Endothelial cell of hepatic sinusoid (primary cell): ENCODE measurements at regions not wholly inside any gene's neighbourhood (a gene's known extent, or its start where the extent isn't known, plus 50 kb on each side); places are given as distances from the start of the nearest gene placed in this dataset.

Source experiments
- in situ Hi-C: cut with HindIII; loops from 2 replicates; pipeline ENCODE4 v1.10.0; 2017; ENCODE audit warnings: low sequenced_read_pairs

- in situ Hi-C loops = no loop called here
These were observed 459.2 kb downstream of the ARHGEF28 start for GRCh38 chr5:74085186-74085585.

DNA sequence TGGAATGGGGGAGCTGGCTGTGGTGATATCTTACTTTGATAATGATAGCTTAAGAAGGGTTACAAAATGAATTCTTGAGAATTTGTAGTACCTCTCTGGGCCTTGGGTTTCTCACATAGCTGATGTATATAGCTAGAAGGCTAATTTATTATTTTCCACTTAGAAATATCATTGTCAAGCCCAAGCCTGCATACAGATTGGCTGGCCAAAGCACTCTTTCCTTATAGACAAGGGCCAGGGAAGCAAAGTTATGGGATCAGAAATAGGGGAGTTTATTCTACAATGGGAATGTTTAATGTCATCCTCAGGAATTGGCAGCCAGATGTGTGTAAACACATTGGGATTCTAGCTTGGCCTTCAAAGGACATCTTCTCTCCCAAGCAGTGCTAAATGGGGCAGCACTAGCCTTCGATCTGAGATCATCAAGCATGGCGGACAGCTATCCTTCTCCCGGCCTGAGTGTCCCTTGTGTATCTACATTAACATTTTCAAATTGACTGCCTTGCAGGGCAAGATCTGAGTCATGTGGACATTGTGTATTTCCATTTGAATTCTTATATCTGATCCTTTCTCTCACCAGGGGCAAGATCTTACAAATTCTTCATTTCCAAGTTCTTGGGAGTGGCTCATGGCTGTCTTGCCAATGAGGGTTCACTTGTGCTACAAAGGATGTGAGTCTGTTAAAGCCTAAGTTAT lies 457.2 kb downstream of the ARHGEF28 start:
- in situ Hi-C loops = no loop called here

DNA sequence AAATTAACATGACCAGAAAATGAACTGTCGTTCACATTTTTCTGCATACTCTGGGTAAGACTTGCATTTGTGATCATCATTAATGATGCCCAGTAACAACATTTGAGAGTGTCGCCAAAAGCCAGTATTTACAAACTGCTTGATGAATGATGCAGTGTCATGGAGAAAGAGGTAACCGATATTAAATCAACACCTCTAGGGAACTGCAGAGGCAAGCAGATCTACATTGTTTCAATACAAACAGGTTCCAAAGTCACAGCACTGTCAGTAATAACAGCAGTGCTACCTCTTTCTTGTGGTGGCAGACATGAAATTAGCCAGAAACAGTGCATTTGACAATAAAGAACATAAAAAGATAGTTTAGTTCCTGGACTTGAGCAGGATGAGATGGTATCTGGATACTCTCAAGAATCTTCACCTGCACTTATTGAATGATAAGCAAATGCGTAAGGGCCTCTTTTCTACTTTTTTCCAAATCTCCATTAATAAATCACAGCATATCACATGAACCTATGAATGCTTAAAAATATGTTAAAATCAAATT lies 456.6 kb downstream of the ARHGEF28 start:
- in situ Hi-C loops = no loop called here

DNA sequence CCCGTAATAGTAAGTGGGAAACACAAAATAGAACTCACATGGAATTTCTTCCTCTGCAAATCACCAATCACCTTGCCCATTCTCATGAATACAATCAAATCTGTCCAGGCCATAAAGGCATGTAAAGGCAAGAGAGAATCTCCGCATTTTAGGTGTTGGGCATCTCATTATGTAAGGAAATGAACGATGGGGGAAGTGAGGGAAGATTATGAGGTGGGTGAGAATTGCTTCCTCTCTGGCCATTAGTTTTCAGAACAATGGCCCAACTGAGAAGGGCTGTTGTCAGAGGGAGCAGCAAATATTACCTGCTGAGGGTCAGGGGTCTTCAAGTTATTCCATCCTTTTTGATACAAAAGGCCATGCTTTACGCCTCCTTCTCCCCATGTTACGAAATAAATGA lies 455.1 kb downstream of the ARHGEF28 start:
- in situ Hi-C loops = no loop called here

- in situ Hi-C loops = no loop called here
These were observed 454.1 kb downstream of the ARHGEF28 start for GRCh38 chr5:74079971-74080556.

GRCh38 chr5:74075501-74076484 lies 449.8 kb downstream of the ARHGEF28 start:
- in situ Hi-C loops = no loop called here

- in situ Hi-C loops = no loop called here
These were observed 448.1 kb downstream of the ARHGEF28 start for GRCh38 chr5:74074111-74074510.

DNA sequence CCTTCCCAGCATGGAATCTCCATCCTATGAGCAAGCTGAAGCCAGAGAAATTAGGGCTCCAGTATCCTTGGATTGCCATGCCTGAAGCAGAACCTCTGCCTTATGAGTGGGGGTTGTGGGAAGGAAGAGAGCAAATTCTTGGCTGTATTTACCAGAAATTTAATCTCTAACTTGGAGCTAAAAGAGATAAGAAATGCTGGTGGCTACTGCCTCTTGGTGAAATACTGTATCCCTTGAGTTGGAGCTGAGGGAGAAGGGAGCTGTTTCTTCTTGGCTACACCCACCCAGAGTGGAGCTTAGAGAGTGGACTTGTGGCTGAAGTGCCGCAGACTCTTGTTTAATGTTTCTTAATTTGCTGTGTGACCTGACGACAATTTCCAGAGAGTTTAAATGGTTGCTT lies 447.3 kb downstream of the ARHGEF28 start:
- in situ Hi-C loops = no loop called here

GRCh38 chr5:74072646-74073045 lies 446.6 kb downstream of the ARHGEF28 start:
- in situ Hi-C loops = no loop called here

DNA sequence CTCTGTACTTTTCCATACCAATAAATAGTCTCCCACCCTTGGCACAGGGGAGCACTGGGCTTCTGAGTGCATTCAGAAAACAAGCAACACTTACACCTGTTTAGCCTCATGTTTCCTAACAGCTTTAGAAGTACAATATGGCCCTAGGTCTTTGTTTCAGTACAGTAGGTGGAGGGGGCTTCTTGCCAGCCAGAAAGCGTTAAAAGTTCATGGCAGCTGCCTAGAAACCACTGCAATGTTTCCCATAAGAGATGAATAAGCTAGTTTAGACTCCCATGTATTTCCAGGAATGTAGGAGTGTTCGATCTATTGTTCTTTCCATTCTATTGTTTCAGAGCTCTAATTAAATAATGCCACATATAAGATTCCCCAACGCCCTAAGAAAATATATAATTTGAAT lies 444.8 kb downstream of the ARHGEF28 start:
- in situ Hi-C loops = no loop called here

GRCh38 chr5:74069741-74070140 lies 443.7 kb downstream of the ARHGEF28 start:
- in situ Hi-C loops = no loop called here

DNA sequence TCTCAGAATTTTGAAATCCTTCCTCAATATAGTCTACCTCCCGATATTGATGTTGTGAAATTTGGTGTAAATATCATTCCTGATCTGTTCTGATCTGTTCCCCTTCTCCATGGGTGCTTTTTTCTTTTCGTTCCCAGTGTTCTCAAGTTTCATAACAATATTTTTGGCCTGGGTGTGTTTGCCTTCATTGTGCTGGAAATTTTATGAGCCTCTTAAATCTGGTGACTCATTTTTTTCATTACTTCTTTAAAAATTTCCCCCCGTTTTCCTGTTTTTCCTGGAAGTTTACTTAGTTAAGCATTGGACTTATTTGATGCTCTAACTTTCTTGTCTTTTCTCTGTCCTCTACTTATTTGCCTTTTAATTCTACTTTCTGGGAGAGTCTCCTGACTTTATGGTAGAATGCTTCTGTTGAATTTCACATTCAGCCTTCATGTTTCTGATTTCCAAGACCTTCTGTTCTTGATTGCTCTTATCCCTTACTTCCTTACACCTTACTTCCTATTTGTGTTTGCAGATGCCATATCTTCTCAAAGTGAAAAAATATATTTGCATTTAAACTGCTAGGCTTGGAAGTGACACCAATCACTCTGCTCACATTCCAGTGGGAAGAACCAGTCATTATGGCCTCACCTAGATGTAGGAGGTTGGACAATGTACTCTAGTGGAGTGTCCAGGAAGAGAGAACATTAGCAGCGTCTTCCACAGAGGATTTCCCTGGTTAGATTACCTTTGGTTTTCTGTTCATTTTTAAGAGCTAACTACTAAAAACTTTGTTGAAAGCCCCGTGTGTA lies 441.9 kb downstream of the ARHGEF28 start:
- in situ Hi-C loops = no loop called here

DNA sequence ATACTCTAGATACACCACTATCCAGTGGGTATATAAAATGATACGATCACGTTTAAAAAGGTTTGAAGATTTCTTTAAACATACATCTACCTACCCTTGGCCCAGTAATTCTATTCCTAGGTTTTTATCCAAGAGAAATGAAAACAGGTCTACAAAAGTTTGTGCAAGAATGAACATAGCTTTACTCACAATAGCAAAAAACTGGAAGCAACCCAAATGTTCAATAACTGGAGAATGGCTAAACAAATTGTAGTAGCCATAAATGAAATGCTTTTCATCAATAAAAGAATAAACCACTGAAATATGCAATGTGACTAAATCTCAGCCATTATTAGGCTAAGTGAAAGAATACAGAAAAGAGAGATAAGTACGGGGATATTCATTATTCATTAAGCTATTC lies 438.9 kb downstream of the ARHGEF28 start:
- in situ Hi-C loops = no loop called here

DNA sequence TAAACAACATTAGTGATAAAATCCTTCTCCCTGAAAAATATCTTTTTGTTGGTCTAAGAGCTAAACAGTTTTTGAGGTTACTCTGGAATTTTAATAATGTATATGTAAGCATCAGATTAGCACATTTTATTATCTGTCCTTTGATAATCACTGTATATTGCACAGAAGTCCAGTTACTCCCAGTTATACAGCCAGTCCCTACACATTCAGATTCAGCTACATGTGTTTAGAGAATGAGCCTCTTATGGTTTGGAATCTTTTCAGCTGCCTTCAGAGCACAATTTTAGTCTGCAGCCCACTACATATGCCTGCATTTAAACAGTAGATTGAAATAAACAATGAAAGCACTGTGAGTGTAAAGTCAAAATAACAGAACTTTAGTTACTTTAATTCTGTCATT lies 438.2 kb downstream of the ARHGEF28 start:
- in situ Hi-C loops = no loop called here

GRCh38 chr5:74063821-74064220 lies 437.8 kb downstream of the ARHGEF28 start:
- in situ Hi-C loops = no loop called here

- in situ Hi-C loops = no loop called here
These were observed 437.4 kb downstream of the ARHGEF28 start for GRCh38 chr5:74063346-74063745.

- in situ Hi-C loops = no loop called here
These were observed 435.3 kb downstream of the ARHGEF28 start for GRCh38 chr5:74061292-74061691.

GRCh38 chr5:74059706-74060105 lies 433.7 kb downstream of the ARHGEF28 start:
- in situ Hi-C loops = no loop called here

GRCh38 chr5:74056789-74057164 lies 430.8 kb downstream of the ARHGEF28 start:
- in situ Hi-C loops = no loop called here

DNA sequence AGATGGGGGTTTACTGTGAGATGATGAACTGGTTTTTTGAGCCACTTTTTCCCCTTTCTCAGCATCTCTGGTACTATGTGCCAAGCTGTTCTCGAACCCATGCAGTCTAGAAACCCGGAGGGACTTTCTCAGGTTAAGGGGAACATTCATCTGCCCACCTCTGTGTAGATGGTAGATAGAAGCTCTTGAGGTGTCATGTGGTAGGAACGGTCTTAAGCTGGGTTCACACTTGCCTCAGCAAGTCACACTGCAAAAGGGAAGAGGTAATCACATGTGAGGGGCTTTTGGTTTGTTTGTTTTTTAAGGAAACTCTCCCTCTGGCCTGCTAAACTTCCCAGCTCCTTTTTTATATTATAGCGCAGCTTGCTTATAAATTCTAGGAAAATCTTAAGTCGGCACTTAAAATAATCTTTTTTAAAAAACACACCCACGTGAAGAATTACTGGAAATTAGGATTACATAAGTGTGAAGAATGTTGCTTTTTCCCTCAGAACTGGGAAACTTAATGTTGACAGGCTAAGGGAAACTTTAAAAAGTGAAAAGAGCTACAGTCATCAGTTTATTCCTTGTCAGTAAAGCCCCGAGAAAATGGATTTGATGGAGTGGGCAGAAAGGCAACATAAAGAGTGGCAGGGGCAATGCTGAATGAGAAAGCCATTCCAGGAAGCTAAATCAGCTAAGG lies 430.3 kb downstream of the ARHGEF28 start:
- in situ Hi-C loops = no loop called here
